Skeletal muscle satellite cell (primary cell): ENCODE measurements at regions not wholly inside any gene's neighbourhood (a gene's known extent, or its start where the extent isn't known, plus 50 kb on each side); places are given as distances from the start of the nearest gene placed in this dataset.

ENCODE experiments used
- H3K27me3 ChIP-seq: 2 replicates; pipeline ENCODE4 v1.7.0; 2013; ENCODE audit warnings: low read length; ENCODE audit not compliant: control insufficient read depth, insufficient read depth
- H3K36me3 ChIP-seq: 2 replicates; pipeline ENCODE4 v1.7.0; 2013; ENCODE audit warnings: mild to moderate bottlenecking, control low read depth, low read length; ENCODE audit not compliant: insufficient read depth
- H3K4me1 ChIP-seq: 2 replicates; pipeline ENCODE4 v1.7.0; 2013; ENCODE audit warnings: low read length; ENCODE audit not compliant: control insufficient read depth, insufficient read depth
- H3K4me2 ChIP-seq: 2 replicates; pipeline ENCODE4 v1.7.0; 2013; ENCODE audit warnings: mild to moderate bottlenecking, low read length
- H3K4me3 ChIP-seq: 2 replicates; pipeline ENCODE4 v1.7.0; 2013; ENCODE audit warnings: low read length
- H3K9ac ChIP-seq: 2 replicates; pipeline ENCODE4 v1.7.0; 2013; ENCODE audit warnings: mild to moderate bottlenecking, low read depth, low read length, moderate library complexity
- H3K9me3 ChIP-seq: replicated peaks from 2 replicates; pipeline ENCODE4 v1.7.0; 2013; ENCODE audit warnings: mild to moderate bottlenecking, control low read depth, low read length

GRCh38 chr6:56387621-56388414, 140.4 kb upstream of the COL21A1 start:
- Histone ChIP-seq H3K4me2 (no peak overlapping the region), H3K4me1 (no peaks in the 10 kb centered on the region), H3K36me3 (no peaks in the 10 kb centered on the region)

GRCh38 chr6:56386717-56387116, 139.3 kb upstream of the COL21A1 start:
- Histone ChIP-seq H3K36me3 (no peaks in the 10 kb centered on the region), H3K4me1 (peaks cover 6% of the 10 kb centered on the region), H3K4me2 (no peak overlapping the region)

More at GRCh38 chr6:56387621-56388414, 140.4 kb upstream of the COL21A1 start:
- no peak overlapping the region for H3K4me3 ChIP-seq
- H3K9ac ChIP-seq, result no peak overlapping the region
- H3K9me3 ChIP-seq, result no peaks in the 10 kb centered on the region
- no peaks in the 10 kb centered on the region for H3K27me3 ChIP-seq

GRCh38 chr6:56385981-56386593, 138.7 kb upstream of the COL21A1 start:
- Histone ChIP-seq H3K27me3 (no peaks in the 10 kb centered on the region), H3K9ac (no peak overlapping the region), H3K9me3 (no peaks in the 10 kb centered on the region), H3K4me2 (no peak overlapping the region), H3K4me1 (peaks cover 6% of the 10 kb centered on the region), H3K36me3 (no peaks in the 10 kb centered on the region), H3K4me3 (no peak overlapping the region)

More at GRCh38 chr6:56386717-56387116, 139.3 kb upstream of the COL21A1 start:
- H3K4me3 ChIP-seq, result no peak overlapping the region
- H3K27me3 ChIP-seq, result no peaks in the 10 kb centered on the region
- no peaks in the 10 kb centered on the region for H3K9me3 ChIP-seq
- H3K9ac ChIP-seq, result no peak overlapping the region

GRCh38 chr6:56383160-56383559, 135.8 kb upstream of the COL21A1 start:
- Histone ChIP-seq H3K9ac (no peak overlapping the region), H3K4me2 (no peak overlapping the region), H3K36me3 (no peaks in the 10 kb centered on the region), H3K4me1 (peaks cover 6% of the 10 kb centered on the region), H3K4me3 (no peak overlapping the region), H3K27me3 (no peaks in the 10 kb centered on the region), H3K9me3 (no peaks in the 10 kb centered on the region)

GRCh38 chr6:56382416-56382940, 135.1 kb upstream of the COL21A1 start:
- H3K4me3 ChIP-seq, result no peak overlapping the region
- no peaks in the 10 kb centered on the region for H3K27me3 ChIP-seq
- no peaks in the 10 kb centered on the region for H3K36me3 ChIP-seq
- H3K4me1 ChIP-seq, result peaks cover 6% of the 10 kb centered on the region
- no peak overlapping the region for H3K4me2 ChIP-seq
- H3K9ac ChIP-seq, result no peak overlapping the region
- no peaks in the 10 kb centered on the region for H3K9me3 ChIP-seq

- H3K9me3 ChIP-seq, result no peaks in the 10 kb centered on the region
- no peaks in the 10 kb centered on the region for H3K27me3 ChIP-seq
- peaks cover 6% of the 10 kb centered on the region for H3K4me1 ChIP-seq
- H3K4me2 ChIP-seq, result no peak overlapping the region
- H3K9ac ChIP-seq, result no peak overlapping the region
- no peaks in the 10 kb centered on the region for H3K36me3 ChIP-seq
- no peak overlapping the region for H3K4me3 ChIP-seq
These were observed 134.4 kb upstream of the COL21A1 start for GRCh38 chr6:56381801-56382251.

- H3K4me1 ChIP-seq, result peaks cover 6% of the 10 kb centered on the region
- H3K9me3 ChIP-seq, result no peaks in the 10 kb centered on the region
- no peak overlapping the region for H3K9ac ChIP-seq
These were observed 133.1 kb upstream of the COL21A1 start for GRCh38 chr6:56380476-56380875.

GRCh38 chr6:56378966-56379585, 131.7 kb upstream of the COL21A1 start:
- no peak overlapping the region for H3K9ac ChIP-seq
- H3K4me2 ChIP-seq, result no peak overlapping the region
- H3K4me1 ChIP-seq, result peaks cover 14% of the 10 kb centered on the region
- H3K36me3 ChIP-seq, result no peaks in the 10 kb centered on the region
- H3K27me3 ChIP-seq, result no peaks in the 10 kb centered on the region
- H3K4me3 ChIP-seq, result no peak overlapping the region
- H3K9me3 ChIP-seq, result no peaks in the 10 kb centered on the region

More at GRCh38 chr6:56380476-56380875, 133.1 kb upstream of the COL21A1 start:
- no peak overlapping the region for H3K4me3 ChIP-seq
- no peak overlapping the region for H3K4me2 ChIP-seq
- H3K27me3 ChIP-seq, result no peaks in the 10 kb centered on the region
- H3K36me3 ChIP-seq, result no peaks in the 10 kb centered on the region

- no peaks in the 10 kb centered on the region for H3K27me3 ChIP-seq
- H3K4me1 ChIP-seq, result peaks cover 14% of the 10 kb centered on the region
- H3K9ac ChIP-seq, result no peak overlapping the region
- no peak overlapping the region for H3K4me3 ChIP-seq
- H3K36me3 ChIP-seq, result no peaks in the 10 kb centered on the region
- no peaks in the 10 kb centered on the region for H3K9me3 ChIP-seq
- no peak overlapping the region for H3K4me2 ChIP-seq
These were observed 131.1 kb upstream of the COL21A1 start for GRCh38 chr6:56378507-56378906.

GRCh38 chr6:56377295-56377694, 129.9 kb upstream of the COL21A1 start:
- Histone ChIP-seq H3K9ac (no peak overlapping the region), H3K4me2 (no peak overlapping the region), H3K4me1 (peaks cover 11% of the 10 kb centered on the region), H3K4me3 (no peak overlapping the region), H3K36me3 (no peaks in the 10 kb centered on the region), H3K9me3 (no peaks in the 10 kb centered on the region), H3K27me3 (no peaks in the 10 kb centered on the region)

- no peaks in the 10 kb centered on the region for H3K36me3 ChIP-seq
- H3K27me3 ChIP-seq, result no peaks in the 10 kb centered on the region
- no peak overlapping the region for H3K4me2 ChIP-seq
- H3K9ac ChIP-seq, result no peak overlapping the region
- no peak overlapping the region for H3K4me3 ChIP-seq
- H3K9me3 ChIP-seq, result no peaks in the 10 kb centered on the region
- H3K4me1 ChIP-seq, result peaks cover 15% of the 10 kb centered on the region
These were observed 128.4 kb upstream of the COL21A1 start for GRCh38 chr6:56375806-56376205.
